WTC11 (cell line): ENCODE measurements at regions not wholly inside any gene's neighbourhood (a gene's known extent, or its start where the extent isn't known, plus 50 kb on each side); places are given as distances from the start of the nearest gene placed in this dataset.

ENCODE experiments used
- ATAC-seq: fragments of 200-7000 bp; cut with Tn5 transposase; 2 replicates; pipeline ENCODE4 v1.10.0; 2021; ENCODE audit warnings: mild to moderate bottlenecking, moderate library complexity
- CTCF ChIA-PET: fragments of 300-600 bp; sonication (Branson Sonifier 250); formaldehyde crosslinking; loops from one replicate; lab custom pipeline; 2021; ENCODE audit warnings: antibody characterized with exemption; lab: Charles Lee
- POLR2A ChIA-PET: fragments of 350-600 bp; sonication (Branson Sonifier 250); formaldehyde crosslinking; loops from one replicate; lab custom pipeline; 2021; ENCODE audit warnings: antibody characterized with exemption; lab: Charles Lee
- DNase-seq: peaks from one replicate; pipeline ENCODE4 v3.0.0; 2021; ENCODE audit warnings: low spot score
- H3K27ac Mint-ChIP-seq: 2 replicates; pipeline ENCODE4 v1.8.0; 2021; ENCODE audit warnings: mixed read lengths
- H3K27me3 Mint-ChIP-seq: 2 replicates; pipeline ENCODE4 v1.8.0; 2021; ENCODE audit warnings: low read depth, mild to moderate bottlenecking, moderate library complexity, mixed read lengths
- H3K36me3 Mint-ChIP-seq: 2 replicates; pipeline ENCODE4 v1.8.0; 2021; ENCODE audit warnings: mixed read lengths
- H3K4me1 Mint-ChIP-seq: 2 replicates; pipeline ENCODE4 v1.8.0; 2022; ENCODE audit warnings: mixed read lengths
- H3K4me3 Mint-ChIP-seq: 2 replicates; pipeline ENCODE4 v1.8.0; 2021; ENCODE audit warnings: mild to moderate bottlenecking, moderate library complexity, mixed read lengths
- H3K9me3 Mint-ChIP-seq: 2 replicates; pipeline ENCODE4 v1.8.0; 2021; ENCODE audit warnings: mixed read lengths
- ELF4 ChIP-seq: sonication (generic); formaldehyde crosslinking; IDR thresholded peaks from 2 replicates; pipeline ENCODE4 v1.8.1; 2022; ENCODE audit warnings: low read depth, mild to moderate bottlenecking, moderate library complexity, missing genetic modification reagents
- EMX1 ChIP-seq: fragments of 250-450 bp; sonication (Bioruptor Pico); IDR thresholded peaks from 2 replicates; pipeline ENCODE4 v1.8.0; 2021; ENCODE audit warnings: mild to moderate bottlenecking
- FOXJ3 ChIP-seq: sonication (generic); formaldehyde crosslinking; IDR thresholded peaks from 2 replicates; pipeline ENCODE4 v1.9.0; 2021; ENCODE audit warnings: missing genetic modification reagents, mild to moderate bottlenecking, borderline replicate concordance
- FOXK1 ChIP-seq: sonication (generic); formaldehyde crosslinking; IDR thresholded peaks from 2 replicates; pipeline ENCODE4 v1.8.0; 2022; ENCODE audit warnings: mild to moderate bottlenecking, moderate library complexity, missing genetic modification reagents
- FOXP1 ChIP-seq: sonication (generic); formaldehyde crosslinking; IDR thresholded peaks from 2 replicates; pipeline ENCODE4 v1.8.0; 2022; ENCODE audit warnings: missing genetic modification reagents, mild to moderate bottlenecking, moderate library complexity, borderline replicate concordance
- GABPB1 ChIP-seq: sonication (generic); formaldehyde crosslinking; IDR thresholded peaks from 2 replicates; pipeline ENCODE4 v1.8.1; 2023; ENCODE audit warnings: mild to moderate bottlenecking, missing genetic modification reagents
- JUN ChIP-seq: sonication (generic); formaldehyde crosslinking; IDR thresholded peaks from 2 replicates; pipeline ENCODE4 v1.8.0; 2023; ENCODE audit warnings: mild to moderate bottlenecking, missing genetic modification reagents
- NR1H2 ChIP-seq: sonication (generic); formaldehyde crosslinking; IDR thresholded peaks from 2 replicates; pipeline ENCODE4 v1.9.0; 2021; ENCODE audit warnings: mild to moderate bottlenecking, moderate library complexity, missing genetic modification reagents
- SMAD4 ChIP-seq: sonication (generic); formaldehyde crosslinking; IDR thresholded peaks from 2 replicates; pipeline ENCODE4 v1.8.0; 2022; ENCODE audit warnings: mild to moderate bottlenecking, missing genetic modification reagents
- TEAD4 ChIP-seq: sonication (generic); formaldehyde crosslinking; IDR thresholded peaks from 2 replicates; pipeline ENCODE4 v1.8.0; 2022; ENCODE audit warnings: mild to moderate bottlenecking, missing genetic modification reagents
- ZNF396 ChIP-seq: fragments of 250-450 bp; sonication (Bioruptor Pico); IDR thresholded peaks from 2 replicates; pipeline ENCODE4 v1.8.0; 2021; ENCODE audit warnings: mild to moderate bottlenecking, moderate library complexity, borderline replicate concordance
- TF ChIP-seq, protein P1 (sequence below): sonication (generic); formaldehyde crosslinking; IDR thresholded peaks from 2 replicates; pipeline ENCODE4 v1.8.0; 2022; ENCODE audit warnings: mild to moderate bottlenecking, missing genetic modification reagents
- TF ChIP-seq, protein P2 (sequence below): sonication (generic); formaldehyde crosslinking; IDR thresholded peaks from 2 replicates; pipeline ENCODE4 v1.8.1; 2022; ENCODE audit warnings: low read depth, missing genetic modification reagents, borderline replicate concordance
- TF ChIP-seq, protein P3 (sequence below): sonication (generic); formaldehyde crosslinking; IDR thresholded peaks from 2 replicates; pipeline ENCODE4 v1.8.1; 2022; ENCODE audit warnings: missing genetic modification reagents, borderline replicate concordance
- TF ChIP-seq, protein P4 (sequence below): sonication (generic); formaldehyde crosslinking; IDR thresholded peaks from 2 replicates; pipeline ENCODE4 v1.8.0; 2023; ENCODE audit warnings: mild to moderate bottlenecking, missing genetic modification reagents
- TF ChIP-seq, protein P5 (sequence below): fragments of 250-450 bp; sonication (Bioruptor Pico); IDR thresholded peaks from 2 replicates; pipeline ENCODE4 v1.9.0; 2021; ENCODE audit warnings: moderate library complexity, mild to moderate bottlenecking, inconsistent platforms, borderline replicate concordance
- TF ChIP-seq, protein P6 (sequence below): sonication (generic); formaldehyde crosslinking; IDR thresholded peaks from 2 replicates; pipeline ENCODE4 v1.8.1; 2023; ENCODE audit warnings: mild to moderate bottlenecking, missing genetic modification reagents, moderate library complexity

DNA sequence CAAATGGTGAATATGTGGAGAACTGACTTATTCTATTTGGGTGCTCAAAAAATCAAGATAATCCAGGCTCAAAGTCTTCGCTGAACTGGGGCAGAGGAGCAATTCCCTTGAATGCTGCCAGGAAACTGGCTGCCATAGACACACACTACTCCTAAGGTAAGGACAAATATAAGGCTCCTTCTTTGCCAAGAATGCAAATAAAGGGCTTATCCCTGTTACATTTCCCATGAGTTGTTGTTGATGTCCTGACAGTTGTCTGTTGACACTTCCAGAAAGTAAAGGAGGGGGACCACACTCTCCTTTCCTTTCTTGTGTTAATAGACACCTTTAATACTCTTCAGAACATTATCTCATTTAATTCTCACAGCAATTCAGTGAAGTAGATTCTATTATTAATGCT is 212.2 kb upstream of the PTBP2 start (continued):
- no peak for TF ChIP-seq ELF4 (CRISPR knock-in tag)
- TF ChIP-seq, protein P1, sequence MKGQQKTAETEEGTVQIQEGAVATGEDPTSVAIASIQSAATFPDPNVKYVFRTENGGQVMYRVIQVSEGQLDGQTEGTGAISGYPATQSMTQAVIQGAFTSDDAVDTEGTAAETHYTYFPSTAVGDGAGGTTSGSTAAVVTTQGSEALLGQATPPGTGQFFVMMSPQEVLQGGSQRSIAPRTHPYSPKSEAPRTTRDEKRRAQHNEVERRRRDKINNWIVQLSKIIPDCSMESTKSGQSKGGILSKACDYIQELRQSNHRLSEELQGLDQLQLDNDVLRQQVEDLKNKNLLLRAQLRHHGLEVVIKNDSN (CRISPR knock-in tag) = no peak
- TF ChIP-seq, protein P2, sequence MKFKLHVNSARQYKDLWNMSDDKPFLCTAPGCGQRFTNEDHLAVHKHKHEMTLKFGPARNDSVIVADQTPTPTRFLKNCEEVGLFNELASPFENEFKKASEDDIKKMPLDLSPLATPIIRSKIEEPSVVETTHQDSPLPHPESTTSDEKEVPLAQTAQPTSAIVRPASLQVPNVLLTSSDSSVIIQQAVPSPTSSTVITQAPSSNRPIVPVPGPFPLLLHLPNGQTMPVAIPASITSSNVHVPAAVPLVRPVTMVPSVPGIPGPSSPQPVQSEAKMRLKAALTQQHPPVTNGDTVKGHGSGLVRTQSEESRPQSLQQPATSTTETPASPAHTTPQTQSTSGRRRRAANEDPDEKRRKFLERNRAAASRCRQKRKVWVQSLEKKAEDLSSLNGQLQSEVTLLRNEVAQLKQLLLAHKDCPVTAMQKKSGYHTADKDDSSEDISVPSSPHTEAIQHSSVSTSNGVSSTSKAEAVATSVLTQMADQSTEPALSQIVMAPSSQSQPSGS = no peak
- TF ChIP-seq, all 79 proteins: peak for 0

DNA sequence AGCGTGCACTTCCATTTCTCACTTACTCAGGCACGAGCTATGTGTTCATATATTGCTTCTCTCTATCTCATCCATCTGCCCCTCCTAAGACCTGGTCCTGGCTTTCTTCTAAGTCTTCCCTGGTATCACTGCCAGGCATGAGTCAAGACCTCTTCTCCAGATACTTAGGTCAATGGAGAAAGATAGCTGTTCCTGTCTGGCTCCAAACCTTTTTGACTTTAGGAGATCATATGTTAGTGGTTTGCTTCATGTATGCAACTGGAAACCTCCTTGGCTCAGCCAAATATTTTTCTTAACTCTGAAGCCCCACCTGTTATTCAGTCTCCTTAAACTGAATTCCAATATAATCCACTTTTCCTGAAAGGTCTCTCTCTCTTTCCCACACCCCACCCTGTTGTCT is 211.6 kb upstream of the PTBP2 start:
- ATAC-seq (no peak), DNase-seq (no peak)
- TF ChIP-seq ZNF396 (CRISPR knock-in tag) (no peak), SMAD4 (CRISPR knock-in tag) (no peak), FOXJ3 (CRISPR knock-in tag) (no peak), NR1H2 (CRISPR knock-in tag) (no peak), GABPB1 (CRISPR knock-in tag) (no peak), TEAD4 (no peak), JUN (CRISPR knock-in tag) (no peak), FOXP1 (CRISPR knock-in tag) (no peak), FOXK1 (CRISPR knock-in tag) (no peak), EMX1 (CRISPR knock-in tag) (no peak)
- TF ChIP-seq, protein P3, sequence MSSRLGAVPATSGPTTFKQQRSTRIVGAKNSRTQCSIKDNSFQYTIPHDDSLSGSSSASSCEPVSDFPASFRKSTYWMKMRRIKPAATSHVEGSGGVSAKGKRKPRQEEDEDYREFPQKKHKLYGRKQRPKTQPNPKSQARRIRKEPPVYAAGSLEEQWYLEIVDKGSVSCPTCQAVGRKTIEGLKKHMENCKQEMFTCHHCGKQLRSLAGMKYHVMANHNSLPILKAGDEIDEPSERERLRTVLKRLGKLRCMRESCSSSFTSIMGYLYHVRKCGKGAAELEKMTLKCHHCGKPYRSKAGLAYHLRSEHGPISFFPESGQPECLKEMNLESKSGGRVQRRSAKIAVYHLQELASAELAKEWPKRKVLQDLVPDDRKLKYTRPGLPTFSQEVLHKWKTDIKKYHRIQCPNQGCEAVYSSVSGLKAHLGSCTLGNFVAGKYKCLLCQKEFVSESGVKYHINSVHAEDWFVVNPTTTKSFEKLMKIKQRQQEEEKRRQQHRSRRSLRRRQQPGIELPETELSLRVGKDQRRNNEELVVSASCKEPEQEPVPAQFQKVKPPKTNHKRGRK (CRISPR knock-in tag) = no peak
- TF ChIP-seq, protein P4, sequence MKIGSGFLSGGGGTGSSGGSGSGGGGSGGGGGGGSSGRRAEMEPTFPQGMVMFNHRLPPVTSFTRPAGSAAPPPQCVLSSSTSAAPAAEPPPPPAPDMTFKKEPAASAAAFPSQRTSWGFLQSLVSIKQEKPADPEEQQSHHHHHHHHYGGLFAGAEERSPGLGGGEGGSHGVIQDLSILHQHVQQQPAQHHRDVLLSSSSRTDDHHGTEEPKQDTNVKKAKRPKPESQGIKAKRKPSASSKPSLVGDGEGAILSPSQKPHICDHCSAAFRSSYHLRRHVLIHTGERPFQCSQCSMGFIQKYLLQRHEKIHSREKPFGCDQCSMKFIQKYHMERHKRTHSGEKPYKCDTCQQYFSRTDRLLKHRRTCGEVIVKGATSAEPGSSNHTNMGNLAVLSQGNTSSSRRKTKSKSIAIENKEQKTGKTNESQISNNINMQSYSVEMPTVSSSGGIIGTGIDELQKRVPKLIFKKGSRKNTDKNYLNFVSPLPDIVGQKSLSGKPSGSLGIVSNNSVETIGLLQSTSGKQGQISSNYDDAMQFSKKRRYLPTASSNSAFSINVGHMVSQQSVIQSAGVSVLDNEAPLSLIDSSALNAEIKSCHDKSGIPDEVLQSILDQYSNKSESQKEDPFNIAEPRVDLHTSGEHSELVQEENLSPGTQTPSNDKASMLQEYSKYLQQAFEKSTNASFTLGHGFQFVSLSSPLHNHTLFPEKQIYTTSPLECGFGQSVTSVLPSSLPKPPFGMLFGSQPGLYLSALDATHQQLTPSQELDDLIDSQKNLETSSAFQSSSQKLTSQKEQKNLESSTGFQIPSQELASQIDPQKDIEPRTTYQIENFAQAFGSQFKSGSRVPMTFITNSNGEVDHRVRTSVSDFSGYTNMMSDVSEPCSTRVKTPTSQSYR = no peak
- TF ChIP-seq, protein P5, sequence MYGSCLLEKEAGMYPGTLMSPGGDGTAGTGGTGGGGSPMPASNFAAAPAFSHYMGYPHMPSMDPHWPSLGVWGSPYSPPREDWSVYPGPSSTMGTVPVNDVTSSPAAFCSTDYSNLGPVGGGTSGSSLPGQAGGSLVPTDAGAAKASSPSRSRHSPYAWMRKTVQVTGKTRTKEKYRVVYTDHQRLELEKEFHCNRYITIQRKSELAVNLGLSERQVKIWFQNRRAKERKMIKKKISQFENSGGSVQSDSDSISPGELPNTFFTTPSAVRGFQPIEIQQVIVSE = no peak
- TF ChIP-seq, protein P6, sequence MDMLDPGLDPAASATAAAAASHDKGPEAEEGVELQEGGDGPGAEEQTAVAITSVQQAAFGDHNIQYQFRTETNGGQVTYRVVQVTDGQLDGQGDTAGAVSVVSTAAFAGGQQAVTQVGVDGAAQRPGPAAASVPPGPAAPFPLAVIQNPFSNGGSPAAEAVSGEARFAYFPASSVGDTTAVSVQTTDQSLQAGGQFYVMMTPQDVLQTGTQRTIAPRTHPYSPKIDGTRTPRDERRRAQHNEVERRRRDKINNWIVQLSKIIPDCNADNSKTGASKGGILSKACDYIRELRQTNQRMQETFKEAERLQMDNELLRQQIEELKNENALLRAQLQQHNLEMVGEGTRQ (CRISPR knock-in tag) = no peak
- POLR2A ChIA-PET = no interaction called here
- CTCF ChIA-PET = interaction anchor here (1.1 kb wide), 1 partner anchor 274 kb away, joined by 3 read pairs; no protein-coding TSS in a partner anchor
- peaks cover 21% of the 10 kb centered on the region for H3K4me1 Mint-ChIP-seq
- no peak overlapping the region for H3K27ac Mint-ChIP-seq
- no peaks in the 10 kb centered on the region for H3K36me3 Mint-ChIP-seq
- H3K9me3 Mint-ChIP-seq = no peaks in the 10 kb centered on the region
- H3K4me3 Mint-ChIP-seq = no peak overlapping the region
- H3K27me3 Mint-ChIP-seq = no peaks in the 10 kb centered on the region
